ENCODE measurements at regions not wholly inside any gene's neighbourhood (a gene's known extent, or its start where the extent isn't known, plus 50 kb on each side); places are given as distances from the start of the nearest gene placed in this dataset.

DNA sequence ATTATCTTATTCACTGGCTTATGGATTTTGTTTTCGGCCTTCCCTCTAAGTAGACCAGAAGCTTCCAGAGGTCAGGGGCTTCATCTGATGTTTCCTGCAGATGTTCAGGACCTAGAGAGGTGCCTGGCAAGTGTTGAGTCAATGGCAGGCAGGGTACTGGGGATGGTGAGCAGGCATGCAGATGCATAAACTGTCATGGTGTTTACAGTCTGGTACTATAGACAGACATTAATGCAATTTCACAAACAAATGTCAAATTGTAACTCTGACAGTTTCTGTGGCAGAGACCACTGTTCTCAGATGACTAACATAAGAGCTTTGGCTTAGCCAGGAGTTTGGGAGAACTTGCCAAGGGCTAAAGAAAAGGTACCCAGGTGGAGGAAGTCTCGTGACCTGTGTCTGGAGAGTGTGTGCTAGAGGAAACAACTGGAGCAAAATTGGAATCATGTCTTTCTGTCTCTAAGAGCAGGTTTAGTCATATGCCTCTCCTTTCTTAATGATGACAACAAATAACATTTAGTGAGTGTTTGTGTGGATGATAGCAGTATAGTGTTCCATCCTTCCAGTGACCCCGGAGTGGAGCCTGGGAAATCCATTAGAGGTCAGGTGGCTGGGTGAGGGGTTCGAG, 53.7 kb upstream of the TRAK1 start:
- no peaks in the 10 kb centered on the region for H3K9me3 Mint-ChIP-seq
- DNase-seq (ENCODE audit: low spot score in 2 of 2, unreplicated experiment in 2 of 2): no peak
- peak overlapping the region; percentile 49 for H3K27ac Mint-ChIP-seq
- no peaks in the 10 kb centered on the region for H3K27me3 Mint-ChIP-seq (ENCODE audit: low read depth)
- peaks cover 36% of the 10 kb centered on the region for H3K4me1 Mint-ChIP-seq
- H3K36me3 Mint-ChIP-seq: peaks cover 13% of the 10 kb centered on the region
- H3K4me3 Mint-ChIP-seq: no peak overlapping the region
- TF ChIP-seq, protein P1, sequence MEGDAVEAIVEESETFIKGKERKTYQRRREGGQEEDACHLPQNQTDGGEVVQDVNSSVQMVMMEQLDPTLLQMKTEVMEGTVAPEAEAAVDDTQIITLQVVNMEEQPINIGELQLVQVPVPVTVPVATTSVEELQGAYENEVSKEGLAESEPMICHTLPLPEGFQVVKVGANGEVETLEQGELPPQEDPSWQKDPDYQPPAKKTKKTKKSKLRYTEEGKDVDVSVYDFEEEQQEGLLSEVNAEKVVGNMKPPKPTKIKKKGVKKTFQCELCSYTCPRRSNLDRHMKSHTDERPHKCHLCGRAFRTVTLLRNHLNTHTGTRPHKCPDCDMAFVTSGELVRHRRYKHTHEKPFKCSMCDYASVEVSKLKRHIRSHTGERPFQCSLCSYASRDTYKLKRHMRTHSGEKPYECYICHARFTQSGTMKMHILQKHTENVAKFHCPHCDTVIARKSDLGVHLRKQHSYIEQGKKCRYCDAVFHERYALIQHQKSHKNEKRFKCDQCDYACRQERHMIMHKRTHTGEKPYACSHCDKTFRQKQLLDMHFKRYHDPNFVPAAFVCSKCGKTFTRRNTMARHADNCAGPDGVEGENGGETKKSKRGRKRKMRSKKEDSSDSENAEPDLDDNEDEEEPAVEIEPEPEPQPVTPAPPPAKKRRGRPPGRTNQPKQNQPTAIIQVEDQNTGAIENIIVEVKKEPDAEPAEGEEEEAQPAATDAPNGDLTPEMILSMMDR (IDR thresholded peaks at IDR 0.05; ENCODE audit: unreplicated experiment): no peak

GRCh38 chr3:42036483-42036823, 54.7 kb upstream of the TRAK1 start:
- H3K4me1 Mint-ChIP-seq: peaks cover 43% of the 10 kb centered on the region

GRCh38 chr3:42035816-42036482, 55.2 kb upstream of the TRAK1 start:
- peaks cover 42% of the 10 kb centered on the region for H3K4me1 Mint-ChIP-seq
- peak overlapping the region; percentile 92 for H3K27ac Mint-ChIP-seq
- no peaks in the 10 kb centered on the region for H3K9me3 Mint-ChIP-seq
- DNase-seq (ENCODE audit: low spot score in 2 of 2, unreplicated experiment in 2 of 2): no peak
- no peaks in the 10 kb centered on the region for H3K27me3 Mint-ChIP-seq (ENCODE audit: low read depth)
- H3K36me3 Mint-ChIP-seq: peaks cover 13% of the 10 kb centered on the region
- H3K4me3 Mint-ChIP-seq: no peak overlapping the region
- TF ChIP-seq, protein P1 (IDR thresholded peaks at IDR 0.05; ENCODE audit: unreplicated experiment): no peak

More at GRCh38 chr3:42036483-42036823, 54.7 kb upstream of the TRAK1 start:
- Mint-ChIP-seq H3K27ac (peak overlapping the region; percentile 92), H3K36me3 (peaks cover 13% of the 10 kb centered on the region), H3K27me3 (ENCODE audit: low read depth) (no peaks in the 10 kb centered on the region), H3K9me3 (no peaks in the 10 kb centered on the region), H3K4me3 (no peak overlapping the region)
- DNase-seq (ENCODE audit: low spot score in 2 of 2, unreplicated experiment in 2 of 2): no peak
- TF ChIP-seq, protein P1 (IDR thresholded peaks at IDR 0.05; ENCODE audit: unreplicated experiment): no peak

DNA sequence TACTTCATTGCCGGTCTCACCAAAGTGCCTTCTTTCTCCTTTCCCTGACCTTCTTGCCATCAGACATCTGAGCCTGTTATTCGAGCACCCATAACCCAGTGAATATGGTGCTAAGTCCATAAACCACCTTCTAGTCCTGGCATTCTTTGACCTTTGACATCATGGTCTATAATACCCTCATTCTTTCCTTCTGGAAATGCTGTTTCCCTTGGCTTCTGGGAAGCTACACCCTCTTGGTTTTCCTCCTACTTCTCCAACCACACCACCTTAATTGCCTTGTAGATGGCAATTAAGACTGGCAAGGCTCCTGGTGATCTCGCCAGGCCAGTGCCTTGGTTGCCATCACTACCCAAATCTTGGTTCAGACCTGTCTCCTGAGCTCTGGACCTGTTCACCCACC, 56.1 kb upstream of the TRAK1 start:
- no peak for DNase-seq (ENCODE audit: low spot score in 2 of 2, unreplicated experiment in 2 of 2)
- no peak overlapping the region for H3K4me3 Mint-ChIP-seq
- TF ChIP-seq, protein P1 (IDR thresholded peaks at IDR 0.05; ENCODE audit: unreplicated experiment): no peak
- no peaks in the 10 kb centered on the region for H3K27me3 Mint-ChIP-seq (ENCODE audit: low read depth)
- peak overlapping the region; percentile 44 for H3K27ac Mint-ChIP-seq
- H3K9me3 Mint-ChIP-seq: no peaks in the 10 kb centered on the region
- peaks cover 39% of the 10 kb centered on the region for H3K4me1 Mint-ChIP-seq
- peaks cover 13% of the 10 kb centered on the region for H3K36me3 Mint-ChIP-seq

GRCh38 chr3:42033741-42034140, 57.4 kb upstream of the TRAK1 start:
- TF ChIP-seq, protein P1 (IDR thresholded peaks at IDR 0.05; ENCODE audit: unreplicated experiment): no peak
- peaks cover 39% of the 10 kb centered on the region for H3K4me1 Mint-ChIP-seq
- H3K4me3 Mint-ChIP-seq: no peak overlapping the region
- H3K27me3 Mint-ChIP-seq (ENCODE audit: low read depth): no peaks in the 10 kb centered on the region
- peaks cover 14% of the 10 kb centered on the region for H3K36me3 Mint-ChIP-seq
- H3K9me3 Mint-ChIP-seq: peaks cover 1% of the 10 kb centered on the region
- H3K27ac Mint-ChIP-seq: peak overlapping the region; percentile 92
- no peak for DNase-seq (ENCODE audit: low spot score in 2 of 2, unreplicated experiment in 2 of 2)

Measured in mesothelial cell of epicardium (in vitro differentiated cells).